GM12878 (cell line): ENCODE measurements at regions not wholly inside any gene's neighbourhood (a gene's known extent, or its start where the extent isn't known, plus 50 kb on each side); places are given as distances from the start of the nearest gene placed in this dataset.

Source experiments
- ATAC-seq: fragments of 200-7000 bp; cut with Tn5 transposase; 3 replicates; pipeline ENCODE4 v1.9.1; 2020; ENCODE audit warnings: mild to moderate bottlenecking, moderate library complexity
- BruUV-seq: library from RNA; stranded (reverse); fragments of 400-500 nt; replicated peaks from 2 replicates; lab custom pipeline; 2021; lab: Mats Ljungman, UMichigan
- CTCF ChIA-PET: fragments of 300-600 bp; sonication (Branson Sonifier 250); formaldehyde crosslinking; extraction: SDS; loops from one replicate; lab custom pipeline; 2021; ENCODE audit warnings: inconsistent platforms; lab: Yijun Ruan, JAX
- POLR2A ChIA-PET: fragments of 350-600 bp; formaldehyde crosslinking; extraction: SDS; loops from one replicate; lab custom pipeline; 2021; ENCODE audit warnings: inconsistent platforms; lab: Charles Lee
- RAD21 ChIA-PET: fragments of 300-600 bp; sonication (Branson Sonifier 250); formaldehyde crosslinking; loops from one replicate; lab custom pipeline; 2023; ENCODE audit warnings: antibody characterized with exemption; ENCODE audit not compliant: unreplicated experiment; lab: Charles Lee
- SMC1A ChIA-PET: fragments of 300-600 bp; sonication (Branson Sonifier 250); formaldehyde crosslinking; loops from one replicate; lab custom pipeline; 2023; ENCODE audit not compliant: unreplicated experiment, uncharacterized antibody; lab: Charles Lee
- DNase-seq: peaks from one replicate; pipeline ENCODE4 v3.0.0-alpha.2; 2011; ENCODE audit warnings: low read depth, low spot score
- FAIRE-seq: peaks from 3 replicates; lab custom pipeline; 2011; peaks lifted over from hg19 to GRCh38; lab: Jason Lieb, UNC
- H2AFZ ChIP-seq: 2 replicates; pipeline ENCODE4 v1.6.0; 2011; ENCODE audit warnings: low read depth, low read length, control low read depth; ENCODE audit not compliant: control insufficient read depth
- H3K27ac ChIP-seq: 2 replicates; pipeline ENCODE4 v1.5.1; 2011; ENCODE audit warnings: control low read depth; ENCODE audit not compliant: control insufficient read depth, insufficient read depth
- H3K27me3 ChIP-seq, 2 experiments: replicated peaks in 1 of 2; 2 replicates each; pipeline versions ENCODE4 v1.6.0 to v1.6.1; 2011; ENCODE audit warnings: low read length in 1 of 2; ENCODE audit not compliant: control insufficient read depth in 2 of 2, insufficient read depth in 2 of 2
- H3K36me3 ChIP-seq, 2 experiments: 2 replicates each; pipeline ENCODE4 v1.5.1; 2011; ENCODE audit warnings: low read length in 1 of 2; ENCODE audit not compliant: control insufficient read depth in 2 of 2, insufficient read depth in 2 of 2
- H3K4me1 ChIP-seq: 2 replicates; pipeline ENCODE4 v1.6.1; 2011; ENCODE audit warnings: mild to moderate bottlenecking, low read length, moderate library complexity, mixed read lengths; ENCODE audit not compliant: control insufficient read depth, insufficient read depth
- H3K4me2 ChIP-seq: 2 replicates; pipeline ENCODE4 v1.6.0; 2011; ENCODE audit warnings: control low read depth; ENCODE audit not compliant: control insufficient read depth, insufficient read depth
- H3K4me3 ChIP-seq: fragments of 200-600 bp; sonication (generic); 2 replicates; pipeline ENCODE4 v1.5.1; 2016
- H3K79me2 ChIP-seq: 2 replicates; pipeline ENCODE4 v1.6.0; 2011; ENCODE audit warnings: low read length; ENCODE audit not compliant: control insufficient read depth, insufficient read depth
- H3K9ac ChIP-seq: 2 replicates; pipeline ENCODE4 v1.8.0; 2011; ENCODE audit warnings: low read length, control low read depth, mixed read lengths; ENCODE audit not compliant: control insufficient read depth, insufficient read depth
- H3K9me3 ChIP-seq: replicated peaks from 3 replicates; pipeline ENCODE4 v1.5.1; 2011; ENCODE audit warnings: mild to moderate bottlenecking, low read length; ENCODE audit not compliant: control insufficient read depth, insufficient read depth
- H4K20me1 ChIP-seq: 2 replicates; pipeline ENCODE4 v1.6.0; 2011; ENCODE audit not compliant: control insufficient read depth, insufficient read depth
- CBX3 ChIP-seq: fragments of 200-600 bp; sonication (generic); IDR thresholded peaks from 2 replicates; pipeline ENCODE4 v1.6.1; 2016; ENCODE audit warnings: low read depth, borderline replicate concordance
- CEBPB ChIP-seq, 2 experiments: fragments of 150-350 bp in 1 of 2; IDR thresholded peaks; 2 replicates each; pipeline ENCODE4 v1.6.1; 2012 to 2014; ENCODE audit warnings: low read depth in 2 of 2, low read length in 2 of 2, borderline replicate concordance in 1 of 2, inconsistent platforms in 1 of 2
- EED ChIP-seq: sonication (generic); IDR thresholded peaks from 2 replicates; pipeline ENCODE4 v1.6.1; 2016; ENCODE audit warnings: antibody characterized with exemption, low read depth
- ESRRA ChIP-seq: IDR thresholded peaks from 2 replicates; pipeline ENCODE4 v1.6.1; 2012; ENCODE audit warnings: mild to moderate bottlenecking, low read length, improper control_type of control experiment
- EZH2 ChIP-seq: IDR thresholded peaks from 2 replicates; pipeline ENCODE4 v1.6.1; 2012; ENCODE audit warnings: low read depth, mild to moderate bottlenecking, control low read depth, inconsistent platforms, low read length, borderline replicate concordance; ENCODE audit not compliant: control insufficient read depth
- FOXK2 ChIP-seq: fragments of 450-650 bp; IDR thresholded peaks from 2 replicates; pipeline ENCODE4 v1.6.1; 2017; ENCODE audit warnings: mild to moderate bottlenecking, moderate library complexity
- GATAD2B ChIP-seq: fragments of 450-650 bp; conservative IDR thresholded peaks from 2 replicates; pipeline ENCODE4 v1.6.1; 2017; ENCODE audit warnings: low read depth, mild to moderate bottlenecking, moderate library complexity
- HCFC1 ChIP-seq: fragments of 150-350 bp; IDR thresholded peaks from 2 replicates; pipeline ENCODE4 v1.6.1; 2014; ENCODE audit warnings: low read length
- MTA3 ChIP-seq: IDR thresholded peaks from 2 replicates; pipeline ENCODE4 v1.6.1; 2012; ENCODE audit warnings: low read length, inconsistent platforms, borderline replicate concordance
- NBN ChIP-seq: fragments of 450-650 bp; IDR thresholded peaks from 2 replicates; pipeline ENCODE4 v1.6.1; 2016
- NRF1 ChIP-seq: conservative IDR thresholded peaks from 2 replicates; pipeline ENCODE4 v1.6.1; 2011; ENCODE audit warnings: mild to moderate bottlenecking, low read depth, low read length, improper control_type of control experiment
- PRDM15 ChIP-seq: fragments of 450-650 bp; formaldehyde crosslinking; IDR thresholded peaks from 2 replicates; pipeline ENCODE4 v1.4.0; 2020; ENCODE audit warnings: mild to moderate bottlenecking, moderate library complexity
- RELB ChIP-seq: fragments of 450-650 bp; IDR thresholded peaks from 2 replicates; pipeline ENCODE4 v1.6.1; 2017; ENCODE audit warnings: low read depth, mild to moderate bottlenecking, moderate library complexity
- SIX5 ChIP-seq: IDR thresholded peaks from 2 replicates; pipeline ENCODE4 v1.6.1; 2011; ENCODE audit warnings: mild to moderate bottlenecking, low read depth, low read length, moderate library complexity; ENCODE audit not compliant: severe bottlenecking
- ZZZ3 ChIP-seq: IDR thresholded peaks from 2 replicates; pipeline ENCODE4 v1.6.1; 2011; ENCODE audit warnings: low read depth; ENCODE audit not compliant: control insufficient read depth, insufficient read length
- WGBS: methylation state at CpG from one replicate; pipeline ENCODE4 v1.1.6; 2016; ENCODE audit warnings: low lambda C conversion rate; ENCODE audit not compliant: insufficient replicate concordance, insufficient coverage; ENCODE audit errors: missing lambda C conversion rate; 5-methylcytosine and 5-hydroxymethylcytosine counted together
- in situ Hi-C: fragments of 300-500 bp; cut with MboI; formaldehyde crosslinking; loops from 9 replicates; pipeline ENCODE4 v1.14.3; 2018; ENCODE audit warnings: mixed read lengths
- intact Hi-C: fragments of 100-400 bp; cut with micrococcal nuclease; formaldehyde crosslinking; loops from one replicate; pipeline ENCODE4 v1.14.2; 2022; ENCODE audit not compliant: unreplicated experiment
- TF ChIP-seq, protein P1 (sequence below): fragments of 450-650 bp; IDR thresholded peaks from 2 replicates; pipeline ENCODE4 v1.6.1; 2017; ENCODE audit warnings: borderline replicate concordance

- TF ChIP-seq, protein P1, sequence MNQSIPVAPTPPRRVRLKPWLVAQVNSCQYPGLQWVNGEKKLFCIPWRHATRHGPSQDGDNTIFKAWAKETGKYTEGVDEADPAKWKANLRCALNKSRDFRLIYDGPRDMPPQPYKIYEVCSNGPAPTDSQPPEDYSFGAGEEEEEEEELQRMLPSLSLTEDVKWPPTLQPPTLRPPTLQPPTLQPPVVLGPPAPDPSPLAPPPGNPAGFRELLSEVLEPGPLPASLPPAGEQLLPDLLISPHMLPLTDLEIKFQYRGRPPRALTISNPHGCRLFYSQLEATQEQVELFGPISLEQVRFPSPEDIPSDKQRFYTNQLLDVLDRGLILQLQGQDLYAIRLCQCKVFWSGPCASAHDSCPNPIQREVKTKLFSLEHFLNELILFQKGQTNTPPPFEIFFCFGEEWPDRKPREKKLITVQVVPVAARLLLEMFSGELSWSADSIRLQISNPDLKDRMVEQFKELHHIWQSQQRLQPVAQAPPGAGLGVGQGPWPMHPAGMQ = no peak
- TF ChIP-seq RELB = no peak
- TF ChIP-seq SIX5 = no peak
- TF ChIP-seq EZH2 = no peak
- no peak for TF ChIP-seq FOXK2
- no peak for TF ChIP-seq CBX3
These were observed 87.4 kb upstream of the ARHGEF7 start (continued) for GRCh38 chr13:111027458-111028439.

- H4K20me1 ChIP-seq = no peaks in the 10 kb centered on the region
- in situ Hi-C loops = no loop called here
- TF ChIP-seq ESRRA = no peak
- TF ChIP-seq PRDM15 (CRISPR knock-in tag) = no peak
- TF ChIP-seq NBN = no peak
- no peak for TF ChIP-seq GATAD2B
- no peak for TF ChIP-seq NRF1
- no peak for TF ChIP-seq HCFC1
- no peak for TF ChIP-seq EED
- no peak for TF ChIP-seq CEBPB (IDR thresholded peaks at IDR 0.05; ENCODE audit: borderline replicate concordance in 1 of 2, low read depth in 2 of 2, low read length in 2 of 2)
- no peak for TF ChIP-seq ZZZ3
- no peak for TF ChIP-seq CBX3
- TF ChIP-seq MTA3 = no peak
- no peak overlapping the region for H3K4me3 ChIP-seq
- WGBS = 0% methylated on average over 1 of the region's 1 CpG
- CTCF ChIA-PET = no interaction called here
- H3K9me3 ChIP-seq = no peaks in the 10 kb centered on the region; the same call in 1 of the 3 replicates
- H3K4me1 ChIP-seq = no peaks in the 10 kb centered on the region
- ATAC-seq (no peak), DNase-seq (no peak), FAIRE-seq (no peak)
- no peaks in the 10 kb centered on the region for H3K79me2 ChIP-seq
- H3K27me3 ChIP-seq = no peaks in the 10 kb centered on the region
- no peak overlapping the region for H3K4me2 ChIP-seq
- no peak overlapping the region for H3K9ac ChIP-seq
- POLR2A ChIA-PET = no interaction called here
- no TSS peak for BruUV-seq
- SMC1A ChIA-PET = interaction anchor here (0.7 kb wide), 1 partner anchor 185 kb away, joined by 3 read pairs; no protein-coding TSS in a partner anchor
- H3K36me3 ChIP-seq = no peaks in the 10 kb centered on the region
- RAD21 ChIA-PET = no interaction called here
- intact Hi-C loops = no loop called here
- no peak overlapping the region for H2AFZ ChIP-seq
- no peak overlapping the region for H3K27ac ChIP-seq
These were observed 89.8 kb upstream of the ARHGEF7 start for GRCh38 chr13:111025310-111025709.
